ENCODE measurements at regions not wholly inside any gene's neighbourhood (a gene's known extent, or its start where the extent isn't known, plus 50 kb on each side); places are given as distances from the start of the nearest gene placed in this dataset.
"Not testable (repeated sequence)": the region's sequence is repeated elsewhere in the genome, so short reads cannot be mapped to it uniquely, and the experiment has no call there.

DNA sequence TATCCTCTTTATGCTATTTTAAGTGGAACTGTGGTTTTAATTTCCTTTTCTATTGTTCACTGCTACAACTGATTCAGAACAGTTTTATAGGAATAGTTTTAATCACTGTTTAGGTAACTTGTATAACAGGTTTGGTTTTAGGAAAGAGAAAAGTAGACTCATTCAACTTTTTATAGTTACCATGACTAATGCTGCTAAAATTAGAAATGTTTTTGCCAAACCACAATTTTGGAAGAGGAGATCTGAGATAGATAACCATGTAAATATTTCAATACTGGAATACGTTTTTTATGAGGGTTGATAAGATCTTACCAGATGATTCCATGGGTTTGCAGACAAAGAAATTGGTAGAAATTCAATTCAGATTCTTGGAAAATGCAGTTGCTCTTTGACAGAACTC lies 404.6 kb upstream of the ARRDC3 start:
- DNase-seq (ENCODE audit: low read depth in 2 of 3, low spot score in 1 of 3) = no peak

- DNase-seq (ENCODE audit: low read depth in 2 of 3, low spot score in 1 of 3) = no peak
Observed at GRCh38 chr5:91777671-91778070, 394.6 kb upstream of the ARRDC3 start.

DNA sequence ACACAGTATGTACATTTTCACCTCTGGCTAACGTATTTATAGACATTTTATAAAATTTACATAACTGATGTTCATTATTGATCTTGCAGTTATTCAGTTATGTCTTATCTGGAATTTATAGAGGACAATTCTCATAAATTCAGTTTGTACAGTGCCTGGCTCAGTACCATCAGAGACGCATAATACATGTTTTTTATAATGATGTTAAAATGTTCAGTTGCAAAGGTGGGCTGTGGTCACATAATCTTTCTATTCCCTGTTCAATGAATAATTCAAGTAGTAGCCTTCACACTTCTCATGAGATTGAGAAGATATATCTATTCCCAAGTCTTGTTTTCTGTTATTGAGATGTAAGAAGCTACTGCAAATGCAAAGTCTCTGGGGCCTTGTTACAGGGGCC lies 393.1 kb upstream of the ARRDC3 start:
- DNase-seq (ENCODE audit: low read depth in 2 of 3, low spot score in 1 of 3) = no peak

DNA sequence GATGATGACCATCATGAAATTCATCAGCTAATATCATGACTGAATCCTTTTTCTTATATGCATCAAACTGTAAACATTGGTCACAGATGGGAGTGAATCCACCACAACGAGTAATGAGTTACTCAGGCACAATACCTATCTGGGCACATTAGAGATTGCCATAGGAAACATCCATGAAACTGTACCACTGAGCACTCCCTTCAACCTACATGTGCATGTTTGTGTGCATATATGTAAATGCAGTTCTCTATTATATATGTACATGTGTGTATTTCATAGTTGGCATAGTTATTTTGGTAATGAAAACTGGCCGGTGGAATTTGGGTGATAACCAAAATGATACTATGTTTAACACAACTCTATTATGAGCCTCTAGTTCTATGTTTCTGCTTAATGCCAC lies 387.3 kb upstream of the ARRDC3 start:
- DNase-seq (ENCODE audit: low read depth in 2 of 3, low spot score in 1 of 3) = no peak

- not testable (repeated sequence) for DNase-seq (ENCODE audit: low read depth in 2 of 3, low spot score in 1 of 3)
Observed at GRCh38 chr5:91757383-91757782, 374.3 kb upstream of the ARRDC3 start.

DNA sequence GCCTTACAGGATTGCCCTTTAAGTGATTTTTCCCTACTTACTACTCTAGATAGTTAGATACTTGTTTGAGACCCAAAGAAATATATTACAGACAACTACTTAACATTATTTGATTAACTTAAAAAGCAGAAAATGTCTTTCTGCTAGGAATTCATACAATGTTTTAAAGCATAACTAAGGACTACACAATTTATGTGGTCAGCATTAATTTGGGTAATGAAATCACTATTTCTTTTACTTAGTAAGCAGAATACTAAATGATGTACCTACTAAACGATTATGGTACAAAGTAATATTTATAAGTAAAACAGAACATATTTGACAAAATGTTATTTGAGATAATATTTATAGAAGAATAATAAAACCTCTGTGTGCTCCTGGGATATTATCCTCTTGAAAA lies 371.9 kb upstream of the ARRDC3 start:
- no peak for DNase-seq (ENCODE audit: low read depth in 2 of 3, low spot score in 1 of 3)

- DNase-seq (ENCODE audit: low read depth in 2 of 3, low spot score in 1 of 3) = not testable (repeated sequence)
Observed at GRCh38 chr5:91744470-91744869, 361.4 kb upstream of the ARRDC3 start.

- DNase-seq (ENCODE audit: low read depth in 2 of 3, low spot score in 1 of 3) = no peak
Observed at GRCh38 chr5:91742550-91742949, 359.4 kb upstream of the ARRDC3 start.

DNA sequence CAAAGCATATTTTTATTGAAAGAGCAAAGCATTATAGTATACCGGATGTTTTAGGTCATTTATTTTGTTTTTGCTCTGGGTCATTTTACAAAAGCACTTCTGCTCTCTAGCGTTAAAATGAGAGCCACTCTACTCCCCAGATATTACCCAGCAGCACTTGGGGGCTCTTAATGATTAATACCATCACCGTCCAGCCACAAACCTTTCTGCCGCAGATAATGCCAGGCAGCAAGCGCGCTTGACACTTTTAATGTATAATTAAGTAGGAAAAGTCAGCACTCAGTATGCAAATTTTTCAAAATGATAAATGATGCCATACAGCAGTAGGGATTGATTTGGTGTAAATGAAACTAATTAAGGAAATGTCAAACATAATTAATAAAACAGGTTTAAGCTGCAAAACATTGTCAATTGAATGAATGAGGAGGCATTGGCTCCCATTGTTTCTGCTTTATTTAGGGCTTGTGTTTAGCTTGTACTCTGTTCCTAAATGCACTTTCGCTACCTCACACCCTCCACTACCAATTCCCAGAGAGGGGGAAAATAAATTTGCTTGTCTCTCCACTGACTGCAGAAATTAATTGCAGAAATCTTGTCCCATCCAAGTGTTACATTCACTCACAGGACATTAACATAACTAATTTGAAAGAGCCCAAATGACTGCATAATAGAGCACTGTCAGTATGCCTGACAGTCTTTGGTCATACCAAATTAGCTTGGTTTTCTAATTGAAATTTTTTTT lies 358.8 kb upstream of the ARRDC3 start:
- DNase-seq (ENCODE audit: low read depth in 2 of 3, low spot score in 1 of 3) = no peak

DNA sequence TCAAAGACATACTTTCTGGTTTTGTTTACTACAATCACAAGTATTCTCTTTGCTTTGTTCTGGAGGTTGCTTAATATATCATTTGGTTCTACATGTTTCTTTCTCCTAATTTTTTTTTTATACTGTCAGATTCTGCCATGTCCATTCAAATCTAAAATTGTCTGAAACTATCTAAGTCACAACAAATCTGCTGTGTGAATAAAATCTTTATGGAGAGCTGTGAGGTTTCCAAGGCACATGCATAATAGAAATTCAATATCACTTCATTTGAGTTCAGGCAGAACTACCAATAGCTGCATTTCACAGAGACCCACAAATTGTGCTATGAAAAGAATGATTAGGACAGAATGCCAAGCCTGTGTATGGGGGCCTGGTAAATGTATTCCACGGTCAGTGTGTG lies 346.9 kb upstream of the ARRDC3 start:
- no peak for DNase-seq (ENCODE audit: low read depth in 2 of 3, low spot score in 1 of 3)

DNA sequence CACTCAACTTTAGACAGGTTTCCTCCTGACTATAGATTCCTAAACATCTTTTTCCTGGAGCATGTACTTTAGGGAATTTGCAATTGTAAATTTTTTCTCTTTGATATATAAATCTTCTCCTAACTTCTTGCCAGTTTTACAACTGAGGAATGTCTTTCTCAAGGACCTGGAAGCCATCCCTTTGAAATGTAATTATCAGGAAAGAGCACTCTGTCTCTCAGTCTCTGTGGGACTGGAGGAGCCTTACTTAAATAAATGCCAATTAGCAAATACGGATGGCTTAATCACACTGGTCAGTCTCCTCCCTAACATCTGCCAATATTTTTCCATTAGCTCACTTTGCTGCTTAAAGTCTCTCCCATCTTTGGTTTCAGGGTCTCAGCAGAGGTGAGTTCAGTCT lies 344.3 kb upstream of the ARRDC3 start:
- no peak for DNase-seq (ENCODE audit: low read depth in 2 of 3, low spot score in 1 of 3)

DNA sequence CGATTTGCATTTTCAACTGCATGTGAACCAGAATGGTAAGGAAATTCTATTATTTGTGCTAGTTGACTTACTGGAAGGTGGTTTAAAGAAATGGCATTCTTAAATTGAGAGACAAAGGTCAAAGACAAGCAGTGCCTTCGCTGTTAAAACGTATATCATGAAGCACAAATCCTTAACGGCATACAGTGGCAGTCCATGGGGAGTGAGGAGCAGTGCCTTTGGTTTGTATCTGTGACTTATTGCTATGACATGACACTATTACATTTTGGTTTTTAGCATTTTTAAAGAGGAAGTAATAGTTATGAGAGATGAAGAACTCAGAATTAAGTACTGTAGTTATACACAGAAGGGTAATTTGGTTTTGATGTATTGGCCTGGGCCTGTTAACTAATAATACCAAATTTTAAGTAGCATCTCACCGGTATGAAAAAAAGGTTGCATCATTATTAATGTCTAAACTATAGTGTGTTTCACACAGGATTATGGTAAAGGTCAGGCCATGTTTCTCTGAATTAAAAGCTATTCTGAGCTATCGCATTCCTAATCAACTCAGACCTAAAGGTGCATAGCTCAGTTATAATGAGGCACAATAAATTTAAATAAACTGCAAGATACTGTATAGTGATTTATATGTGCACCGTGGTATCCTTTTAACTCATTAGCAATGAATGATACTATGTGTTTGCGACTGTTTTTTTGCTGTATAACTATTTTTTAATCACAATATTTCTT lies 339.8 kb upstream of the ARRDC3 start:
- no peak for DNase-seq (ENCODE audit: low read depth in 2 of 3, low spot score in 1 of 3)

- no peak for DNase-seq (ENCODE audit: low read depth in 2 of 3, low spot score in 1 of 3)
Observed at GRCh38 chr5:91712718-91713117, 329.6 kb upstream of the ARRDC3 start.

- no peak for DNase-seq (ENCODE audit: low read depth in 2 of 3, low spot score in 1 of 3)
Observed at GRCh38 chr5:91707521-91707841, 324.4 kb upstream of the ARRDC3 start.

DNA sequence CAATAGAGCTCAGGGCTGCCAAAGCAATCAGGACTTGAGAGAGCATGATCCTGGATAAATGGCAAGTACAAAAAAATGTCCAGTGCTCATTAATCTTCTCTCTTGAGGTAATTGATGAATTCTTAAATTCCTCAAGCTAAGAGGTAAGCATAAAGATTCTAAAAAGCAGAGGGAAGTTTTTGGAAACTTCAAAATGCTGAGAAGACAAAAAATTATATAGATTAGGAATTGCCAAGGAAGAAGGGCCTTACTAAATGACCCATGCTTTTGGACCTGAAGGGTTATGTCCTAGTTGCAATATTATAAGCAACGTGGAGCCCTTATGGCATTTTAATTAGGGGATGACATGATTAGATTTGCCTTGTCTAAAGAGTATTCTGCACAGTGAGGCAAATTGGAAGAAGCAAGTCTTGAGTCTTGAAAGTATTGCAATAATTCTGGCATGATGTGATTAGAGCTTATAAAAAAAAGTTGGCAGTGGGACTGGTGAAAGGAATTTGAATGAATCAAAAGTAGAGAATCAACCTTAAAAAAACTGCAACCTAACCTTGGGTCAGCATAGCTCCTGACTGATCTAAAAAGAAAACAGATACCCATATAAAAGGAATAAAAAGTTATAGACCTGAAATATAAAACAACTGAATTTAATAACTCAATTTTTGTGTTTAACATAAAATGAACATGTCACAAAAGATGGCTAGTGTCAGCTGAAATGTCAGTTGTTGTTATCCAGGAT lies 323.8 kb upstream of the ARRDC3 start:
- DNase-seq (ENCODE audit: low read depth in 2 of 3, low spot score in 1 of 3) = no peak

DNA sequence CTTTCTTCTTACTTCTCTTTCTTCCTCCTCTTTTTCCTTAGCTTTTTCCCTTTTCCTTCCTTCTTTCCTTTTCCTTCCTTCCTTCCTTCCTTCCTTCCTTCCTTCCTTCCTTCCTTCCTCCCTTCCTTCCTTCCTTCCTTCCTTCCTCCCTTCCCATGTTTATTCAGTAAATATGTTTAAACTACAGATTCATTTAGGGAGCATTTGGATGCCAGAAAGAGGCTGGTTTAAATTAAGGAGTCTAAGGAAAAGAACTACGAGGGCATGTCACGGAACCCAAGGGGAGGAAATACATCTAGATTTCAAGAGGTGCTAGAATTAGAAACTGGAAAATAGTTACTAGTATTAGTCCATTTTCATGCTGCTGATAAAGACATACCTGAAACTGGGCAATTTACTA lies 320.0 kb upstream of the ARRDC3 start:
- DNase-seq (ENCODE audit: low read depth in 2 of 3, low spot score in 1 of 3) = no peak

GRCh38 chr5:91699429-91699828 lies 316.3 kb upstream of the ARRDC3 start:
- DNase-seq (ENCODE audit: low read depth in 2 of 3, low spot score in 1 of 3) = no peak

DNA sequence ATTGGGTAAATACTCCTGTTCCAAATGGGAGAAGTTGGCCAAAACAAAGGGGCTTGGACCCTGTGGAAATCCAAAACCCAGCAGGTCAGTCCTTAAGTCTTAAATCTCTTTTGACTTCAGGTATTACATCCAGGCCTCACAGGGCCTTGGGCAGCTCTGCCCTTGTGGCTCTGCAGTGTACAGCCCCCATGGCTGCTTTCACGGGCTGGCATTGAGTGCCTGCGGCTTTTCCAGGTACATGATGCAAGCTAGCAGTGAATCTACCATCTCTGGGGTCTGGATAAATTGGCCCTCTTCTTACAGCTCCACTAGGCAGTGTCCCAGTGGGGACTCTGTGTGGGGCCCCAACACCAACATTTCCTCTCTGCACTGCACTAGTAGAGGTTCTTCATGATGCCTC lies 308.5 kb upstream of the ARRDC3 start:
- no peak for DNase-seq (ENCODE audit: low read depth in 2 of 3, low spot score in 1 of 3)

DNA sequence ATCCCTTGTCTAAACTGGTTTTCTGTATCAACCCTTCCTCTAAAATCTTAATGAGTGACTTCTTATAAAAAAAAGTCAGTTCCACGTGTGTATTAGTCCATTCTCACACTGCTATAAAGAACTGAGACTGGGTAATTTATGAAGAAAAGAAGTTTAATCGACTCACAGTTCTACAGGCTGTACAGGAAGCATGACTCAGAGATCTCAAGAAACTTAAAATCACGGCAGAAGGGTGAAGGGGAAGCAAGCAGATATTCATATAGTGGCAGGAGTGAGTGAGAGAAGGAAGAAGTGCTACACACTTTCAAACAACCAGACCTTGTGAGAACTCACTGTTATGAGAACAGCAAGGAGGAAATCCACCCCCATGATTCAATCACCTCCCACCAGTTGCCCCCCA lies 307.8 kb upstream of the ARRDC3 start:
- no peak for DNase-seq (ENCODE audit: low read depth in 2 of 3, low spot score in 1 of 3)

- no peak for DNase-seq (ENCODE audit: low read depth in 2 of 3, low spot score in 1 of 3)
Observed at GRCh38 chr5:91687430-91687829, 304.3 kb upstream of the ARRDC3 start.

DNA sequence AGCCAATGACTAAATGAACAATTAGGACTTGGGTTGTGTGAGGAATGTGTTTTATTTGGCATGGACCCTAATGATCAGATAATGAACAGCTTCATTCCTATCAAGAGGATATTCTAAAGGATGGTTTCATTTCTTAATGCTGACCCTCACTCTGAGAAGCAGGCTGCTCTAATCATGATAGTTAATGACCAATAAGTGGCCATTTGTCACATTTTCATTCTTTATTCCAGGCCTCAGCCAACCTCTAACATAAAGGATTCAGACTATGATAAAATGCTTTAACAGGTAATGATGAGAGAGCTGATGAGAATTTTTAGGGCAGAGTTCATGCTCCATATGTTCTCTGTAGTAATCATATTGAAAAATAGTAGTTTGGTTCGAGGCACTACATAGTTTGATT lies 301.5 kb upstream of the ARRDC3 start:
- DNase-seq (ENCODE audit: low read depth in 2 of 3, low spot score in 1 of 3) = no peak

- DNase-seq (ENCODE audit: low read depth in 2 of 3, low spot score in 1 of 3) = no peak
Observed at GRCh38 chr5:91670563-91670962, 287.4 kb upstream of the ARRDC3 start.

Measured in stimulated activated CD4-positive, alpha-beta T cell treated with anti-CD3 and anti-CD28 coated beads, Interleukin-12 subunit alpha, Interleukin-12 subunit beta, amount 100 ng/mL, for 48 hours (primary cell).